ENCODE measurements at regions not wholly inside any gene's neighbourhood (a gene's known extent, or its start where the extent isn't known, plus 50 kb on each side); places are given as distances from the start of the nearest gene placed in this dataset.
A peak's percentile ranks its signal among the peaks of the same experiment; 100 is the strongest.

DNA sequence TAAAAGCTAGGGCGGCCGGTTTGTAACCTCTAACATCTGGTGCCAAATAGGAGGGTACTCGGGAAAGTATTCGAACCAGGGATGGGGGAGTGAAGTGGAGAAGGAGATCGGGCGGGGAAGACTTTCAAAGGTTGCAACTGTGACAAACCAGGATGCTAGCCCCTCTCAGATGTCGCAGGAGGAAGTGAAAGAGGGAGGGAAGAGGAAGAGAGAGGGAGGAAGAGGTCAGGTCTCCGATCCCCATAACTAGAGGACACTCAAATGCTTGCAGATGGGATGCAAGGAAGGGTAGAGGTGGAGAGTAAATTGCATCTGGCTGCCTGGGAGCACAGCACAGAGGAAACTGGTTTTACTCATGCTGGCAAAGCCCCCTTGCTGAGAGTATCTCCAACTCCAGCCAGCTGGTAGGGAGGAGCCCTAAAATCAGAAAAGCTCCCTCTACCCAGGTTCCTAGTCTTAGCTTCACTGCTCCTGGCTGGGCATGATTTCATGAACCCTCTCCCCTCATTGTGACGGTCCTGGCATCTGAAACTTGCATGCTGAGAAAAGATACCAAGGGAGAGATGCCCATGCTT is 696.7 kb upstream of the TBX3 start:
- no peak for DNase-seq (ENCODE audit: low read depth)
- H3K4me3 ChIP-seq (ENCODE audit: low read depth, low read length): no peak overlapping the region
- no peak for TF ChIP-seq CTCF (IDR thresholded peaks at IDR 0.05; ENCODE audit: low read depth, low read length)
- no peak for TF ChIP-seq MYC (IDR thresholded peaks at IDR 0.05; ENCODE audit: low read depth, low read length)
- TF ChIP-seq POLR2A (IDR thresholded peaks at IDR 0.05; ENCODE audit: extremely low read depth, insufficient read length): no peak
- no peak for TF ChIP-seq MAX (IDR thresholded peaks at IDR 0.05; ENCODE audit: low read depth, low read length)

DNA sequence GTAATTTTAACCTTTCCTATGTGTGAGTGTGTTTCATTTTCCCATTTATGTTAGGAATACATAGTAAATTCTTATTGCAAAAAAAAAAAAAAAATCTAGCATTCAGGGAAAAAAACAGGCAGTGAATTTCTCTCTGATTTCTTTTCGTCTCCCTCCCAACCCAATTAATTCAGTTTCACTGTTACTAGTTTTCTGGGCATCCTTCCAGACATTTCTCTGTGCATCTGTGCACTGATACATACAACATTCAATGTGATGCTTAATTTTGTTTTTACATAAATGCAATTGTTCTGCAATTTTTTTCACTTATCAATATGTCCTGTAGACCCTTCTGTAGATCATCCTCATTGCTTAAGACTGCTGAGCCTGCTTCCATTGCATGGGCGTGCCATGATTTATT is 694.3 kb upstream of the TBX3 start:
- TF ChIP-seq POLR2A (IDR thresholded peaks at IDR 0.05; ENCODE audit: extremely low read depth, insufficient read length): no peak
- TF ChIP-seq MAX (IDR thresholded peaks at IDR 0.05; ENCODE audit: low read depth, low read length): no peak
- TF ChIP-seq CTCF (IDR thresholded peaks at IDR 0.05; ENCODE audit: low read depth, low read length): no peak
- no peak for TF ChIP-seq MYC (IDR thresholded peaks at IDR 0.05; ENCODE audit: low read depth, low read length)

GRCh38 chr12:115377779-115378178 is 693.8 kb upstream of the TBX3 start:
- no peak overlapping the region for H3K4me3 ChIP-seq (ENCODE audit: low read depth, low read length)
- no peak for DNase-seq (ENCODE audit: low read depth)
- no peak for TF ChIP-seq MYC (IDR thresholded peaks at IDR 0.05; ENCODE audit: low read depth, low read length)
- TF ChIP-seq MAX (IDR thresholded peaks at IDR 0.05; ENCODE audit: low read depth, low read length): no peak
- no peak for TF ChIP-seq CTCF (IDR thresholded peaks at IDR 0.05; ENCODE audit: low read depth, low read length)
- TF ChIP-seq POLR2A (IDR thresholded peaks at IDR 0.05; ENCODE audit: extremely low read depth, insufficient read length): no peak

More for the DNA sequence above, 694.3 kb upstream of the TBX3 start:
- H3K4me3 ChIP-seq (ENCODE audit: low read depth, low read length): no peak overlapping the region
- no peak for DNase-seq (ENCODE audit: low read depth)

DNA sequence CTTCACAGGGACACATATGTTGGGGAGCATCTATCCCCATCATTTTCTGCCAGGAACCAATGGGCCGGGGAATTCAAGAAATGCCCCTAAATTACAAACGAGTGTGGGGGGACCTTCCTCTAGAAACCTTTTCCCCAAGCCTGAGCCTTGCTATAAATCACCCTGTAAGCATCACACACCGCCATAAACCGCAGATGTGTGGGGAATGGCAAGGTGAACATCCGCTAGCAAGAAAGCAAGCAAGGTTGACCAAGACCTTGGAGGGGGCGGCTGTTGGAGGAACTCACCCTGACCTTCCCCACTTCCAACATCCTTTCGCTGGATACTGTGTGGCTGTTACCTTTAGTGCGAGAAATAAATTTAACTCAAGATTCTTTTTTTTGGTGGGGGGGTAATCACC is 693.3 kb upstream of the TBX3 start:
- H3K4me3 ChIP-seq (ENCODE audit: low read depth, low read length): no peak overlapping the region
- no peak for DNase-seq (ENCODE audit: low read depth)
- no peak for TF ChIP-seq MAX (IDR thresholded peaks at IDR 0.05; ENCODE audit: low read depth, low read length)
- no peak for TF ChIP-seq MYC (IDR thresholded peaks at IDR 0.05; ENCODE audit: low read depth, low read length)
- TF ChIP-seq POLR2A (IDR thresholded peaks at IDR 0.05; ENCODE audit: extremely low read depth, insufficient read length): no peak
- TF ChIP-seq CTCF (IDR thresholded peaks at IDR 0.05; ENCODE audit: low read depth, low read length): no peak

- TF ChIP-seq MAX (IDR thresholded peaks at IDR 0.05; ENCODE audit: low read depth, low read length) (no peak), CTCF (IDR thresholded peaks at IDR 0.05; ENCODE audit: low read depth, low read length) (no peak), MYC (IDR thresholded peaks at IDR 0.05; ENCODE audit: low read depth, low read length) (no peak)
- no peak overlapping the region for H3K4me3 ChIP-seq (ENCODE audit: low read depth, low read length)
- peak; percentile 39 for DNase-seq (ENCODE audit: low read depth)
These were observed 691.4 kb upstream of the TBX3 start for GRCh38 chr12:115375186-115375991.
